Lung (tissue), 11 donors: ENCODE measurements at regions not wholly inside any gene's neighbourhood (a gene's known extent, or its start where the extent isn't known, plus 50 kb on each side); places are given as distances from the start of the nearest gene placed in this dataset.

Experiments used
- ATAC-seq: fragments of 200-7000 bp; cut with Tn5 transposase; one replicate; pipeline ENCODE4 v1.9.1; 2020; ENCODE audit warnings: moderate number of reproducible peaks; ENCODE audit not compliant: insufficient read depth, low FRiP score
- DNase-seq, 3 donors: peaks; one replicate each; pipeline ENCODE4 v3.0.0-alpha.2; 2013 to 2017
- H3K27ac ChIP-seq, 2 donors: one replicate each; pipeline ENCODE4 v1.5.1; 2013; ENCODE audit warnings: mild to moderate bottlenecking in 2 of 2, moderate library complexity in 2 of 2, control low read depth in 1 of 2, inconsistent platforms in 1 of 2, low read depth in 1 of 2, low read length in 1 of 2
- H3K27me3 ChIP-seq, 3 donors: one replicate each; pipeline ENCODE4 v1.5.1; 2013; ENCODE audit warnings: low read length in 2 of 3; ENCODE audit not compliant: control insufficient read depth in 3 of 3, insufficient read depth in 3 of 3
- H3K36me3 ChIP-seq, 4 donors: one replicate each; pipeline ENCODE4 v1.5.1; 2013; ENCODE audit warnings: low read length in 4 of 4, mild to moderate bottlenecking in 1 of 4, moderate library complexity in 1 of 4; ENCODE audit not compliant: control insufficient read depth in 4 of 4, insufficient read depth in 4 of 4
- H3K4me1 ChIP-seq, 5 donors: one replicate each; pipeline ENCODE4 v1.5.1; 2013; ENCODE audit warnings: low read length in 5 of 5, mild to moderate bottlenecking in 2 of 5, moderate library complexity in 1 of 5; ENCODE audit not compliant: control insufficient read depth in 5 of 5, insufficient read depth in 5 of 5
- H3K4me3 ChIP-seq: one replicate; pipeline ENCODE4 v1.5.1; 2013; ENCODE audit warnings: mild to moderate bottlenecking, control low read depth, moderate library complexity
- H3K9ac ChIP-seq, 2 donors: one replicate each; pipeline ENCODE4 v1.5.1; 2013; ENCODE audit warnings: low read length in 2 of 2, control low read depth in 1 of 2; ENCODE audit not compliant: insufficient read depth in 1 of 2
- H3K9me3 ChIP-seq, 4 donors: one replicate each; pipeline ENCODE4 v1.5.1; 2013; ENCODE audit warnings: low read length in 3 of 4, mild to moderate bottlenecking in 1 of 4, moderate library complexity in 1 of 4; ENCODE audit not compliant: control insufficient read depth in 4 of 4, insufficient read depth in 3 of 4
- WGBS, 2 donors: extraction: QIAGEN DNeasy Blood & Tissue Kit; methylation state at CpG; one replicate each; pipeline ENCODE4 v1.1.7; 2013; 5-methylcytosine and 5-hydroxymethylcytosine counted together
- TF ChIP-seq, protein P1 (sequence below): IDR thresholded peaks from 2 replicates; pipeline ENCODE4 v1.5.1; 2012; ENCODE audit warnings: mild to moderate bottlenecking; ENCODE audit errors: control extremely low read depth, extremely low read depth
- donor health status: control.
- donor health status: control.
- donor health status: Bipolar disorder and iron deficiency.
- donor health status: healthy.
- donor health status: DM: yes; HTN: yes; CAD: no.

DNA sequence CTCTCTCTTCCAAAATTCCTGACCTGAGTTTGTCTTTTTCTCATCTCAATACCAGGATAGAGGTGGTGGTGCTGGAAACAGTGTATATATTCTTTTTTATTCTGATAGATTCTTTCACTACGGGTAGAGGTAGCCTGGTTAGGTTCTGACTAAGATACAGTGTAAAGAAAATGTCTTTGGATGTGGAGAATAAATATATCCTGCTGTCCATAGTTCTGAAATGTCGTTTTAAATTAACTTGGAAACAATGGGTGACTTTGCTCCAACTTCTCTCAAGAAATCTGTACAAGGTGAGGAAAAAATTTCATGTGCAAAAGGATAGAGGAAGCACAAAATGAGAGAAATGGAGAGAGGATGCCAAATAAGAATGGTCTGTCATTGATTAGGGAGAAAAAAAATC is 546.1 kb downstream of the GBA3 start:
- WGBS, 2 donors: 69 to 92% methylated on average over 2 of the region's 2 CpGs
- no peak overlapping the region for H3K4me3 ChIP-seq
- no peak for ATAC-seq
- H3K4me1 ChIP-seq: peaks cover 0 to 10% (median 0%) of the 10 kb centered on the region in 5 donors
- no peak overlapping the region for H3K27ac ChIP-seq
- TF ChIP-seq, protein P1, sequence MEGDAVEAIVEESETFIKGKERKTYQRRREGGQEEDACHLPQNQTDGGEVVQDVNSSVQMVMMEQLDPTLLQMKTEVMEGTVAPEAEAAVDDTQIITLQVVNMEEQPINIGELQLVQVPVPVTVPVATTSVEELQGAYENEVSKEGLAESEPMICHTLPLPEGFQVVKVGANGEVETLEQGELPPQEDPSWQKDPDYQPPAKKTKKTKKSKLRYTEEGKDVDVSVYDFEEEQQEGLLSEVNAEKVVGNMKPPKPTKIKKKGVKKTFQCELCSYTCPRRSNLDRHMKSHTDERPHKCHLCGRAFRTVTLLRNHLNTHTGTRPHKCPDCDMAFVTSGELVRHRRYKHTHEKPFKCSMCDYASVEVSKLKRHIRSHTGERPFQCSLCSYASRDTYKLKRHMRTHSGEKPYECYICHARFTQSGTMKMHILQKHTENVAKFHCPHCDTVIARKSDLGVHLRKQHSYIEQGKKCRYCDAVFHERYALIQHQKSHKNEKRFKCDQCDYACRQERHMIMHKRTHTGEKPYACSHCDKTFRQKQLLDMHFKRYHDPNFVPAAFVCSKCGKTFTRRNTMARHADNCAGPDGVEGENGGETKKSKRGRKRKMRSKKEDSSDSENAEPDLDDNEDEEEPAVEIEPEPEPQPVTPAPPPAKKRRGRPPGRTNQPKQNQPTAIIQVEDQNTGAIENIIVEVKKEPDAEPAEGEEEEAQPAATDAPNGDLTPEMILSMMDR: no peak
- H3K9me3 ChIP-seq: no peaks in the 10 kb centered on the region
- no peak overlapping the region for H3K9ac ChIP-seq
- H3K36me3 ChIP-seq: no peaks in the 10 kb centered on the region
- no peaks in the 10 kb centered on the region for H3K27me3 ChIP-seq
- peak in 1 of 3 donors; percentile 21 for DNase-seq

DNA sequence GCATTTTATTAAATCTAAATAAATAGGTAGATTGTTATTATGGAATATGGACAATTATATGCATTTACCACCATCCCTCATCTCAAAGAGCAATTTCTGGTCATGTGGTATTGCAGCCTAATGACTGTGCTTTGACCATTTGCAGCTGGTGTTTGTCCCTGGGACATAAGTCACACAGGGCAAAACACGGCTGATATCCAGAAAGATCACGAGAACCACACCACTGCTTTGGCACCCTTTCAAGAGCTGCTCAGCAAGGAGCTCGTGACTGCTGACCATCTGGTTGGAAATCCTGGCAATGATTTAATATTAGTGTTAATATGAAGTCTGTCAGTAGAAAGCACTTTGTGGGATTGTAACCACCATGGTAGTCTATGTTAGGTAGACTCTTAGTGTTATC is 545.0 kb downstream of the GBA3 start:
- Histone ChIP-seq H3K36me3 (no peaks in the 10 kb centered on the region), H3K27ac (no peak overlapping the region), H3K4me1 (peaks cover 0 to 10% (median 0%) of the 10 kb centered on the region in 5 donors), H3K9ac (no peak overlapping the region), H3K9me3 (no peaks in the 10 kb centered on the region), H3K4me3 (no peak overlapping the region), H3K27me3 (no peaks in the 10 kb centered on the region)
- ATAC-seq: no peak
- 52 to 66% methylated on average over 3 of the region's 3 CpGs for WGBS, 2 donors
- DNase-seq: peak; percentile 18 to 70 (median 54)
- TF ChIP-seq, protein P1: no peak

DNA sequence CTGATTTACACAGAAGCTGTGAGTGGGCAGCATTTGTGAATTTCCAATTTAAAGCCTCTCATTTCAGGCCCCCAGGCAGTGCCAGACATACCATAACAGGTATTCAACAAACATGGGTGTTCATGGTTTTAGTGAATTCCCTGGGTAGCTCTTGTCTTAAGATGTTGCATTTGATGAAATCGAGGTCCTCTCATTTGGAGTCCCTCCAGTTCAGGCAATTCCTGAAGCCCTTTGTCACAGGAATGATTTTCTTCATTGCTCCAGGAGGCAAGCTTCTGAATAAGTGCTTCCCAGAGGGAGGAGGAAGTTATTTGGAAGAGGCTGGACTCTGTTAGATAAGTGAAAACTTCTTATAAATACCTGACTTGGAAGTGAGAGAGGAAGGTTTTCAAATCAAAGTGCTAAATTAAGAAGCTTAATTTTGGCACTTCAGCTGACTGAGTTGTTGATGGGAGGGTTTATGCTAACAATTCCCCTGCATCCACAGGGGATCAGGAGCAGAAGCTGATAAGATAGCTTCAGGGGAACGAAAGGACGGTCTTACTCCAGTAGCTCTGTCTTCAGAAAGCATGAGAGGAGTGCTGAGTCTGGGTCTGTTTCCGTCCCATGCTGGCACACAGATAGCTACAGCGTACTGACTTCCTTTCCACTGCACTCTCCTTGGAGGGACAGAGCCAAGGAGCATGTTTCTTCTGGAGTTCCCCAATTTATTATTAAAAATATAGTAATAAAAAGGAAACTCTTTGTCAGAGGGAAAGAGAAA is 543.1 kb downstream of the GBA3 start:
- Histone ChIP-seq H3K36me3 (no peaks in the 10 kb centered on the region), H3K4me3 (no peak overlapping the region), H3K4me1 (peaks cover 0 to 10% (median 0%) of the 10 kb centered on the region in 5 donors), H3K27ac (no peak overlapping the region), H3K27me3 (no peaks in the 10 kb centered on the region), H3K9ac (no peak overlapping the region), H3K9me3 (no peaks in the 10 kb centered on the region)
- DNase-seq (peak in 2 of 3 donors; percentile 17 to 62), ATAC-seq (no peak)
- TF ChIP-seq, protein P1: no peak
- WGBS, 2 donors: 31 to 53% methylated on average over 5 of the region's 5 CpGs
